ENCODE measurements at regions not wholly inside any gene's neighbourhood (a gene's known extent, or its start where the extent isn't known, plus 50 kb on each side); places are given as distances from the start of the nearest gene placed in this dataset.
A peak's percentile ranks its signal among the peaks of the same experiment; 100 is the strongest.
"Not testable (repeated sequence)": the region's sequence is repeated elsewhere in the genome, so short reads cannot be mapped to it uniquely, and the experiment has no call there.

DNA sequence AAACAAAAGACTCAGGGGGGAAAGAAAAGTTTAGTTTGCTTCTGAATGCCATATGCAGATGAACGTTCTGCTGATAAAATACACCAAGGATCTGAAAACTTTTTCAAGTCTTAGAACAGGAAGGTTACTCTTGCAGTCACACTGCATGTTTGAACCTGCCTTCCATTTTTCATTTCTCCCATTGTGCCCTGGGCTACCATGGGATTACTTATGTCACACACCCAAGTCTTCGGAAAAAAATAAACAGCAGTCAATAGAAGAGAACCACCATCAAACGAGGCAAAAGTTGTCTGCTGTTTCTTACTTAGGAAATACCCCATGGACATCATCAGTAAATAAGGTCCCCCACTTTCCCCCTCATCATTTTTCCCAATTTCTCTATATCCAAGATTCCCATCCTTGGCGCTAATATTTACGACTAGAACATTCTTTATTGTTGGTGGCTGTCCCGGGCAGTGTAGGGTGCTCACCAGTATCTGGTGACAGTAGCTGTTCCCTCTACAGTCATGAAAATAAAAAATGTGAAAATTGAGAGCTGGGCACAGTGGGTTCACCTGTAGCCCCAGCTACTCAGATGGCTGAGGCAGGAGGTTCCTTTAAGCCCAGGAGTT is 202.5 kb downstream of the BCAS1 start:
- no peak for DNase-seq (ENCODE audit: low read depth)
- no peak overlapping the region for H3K4me3 ChIP-seq (ENCODE audit: control insufficient read depth, low read depth, low read length)
- TF ChIP-seq, protein P1, sequence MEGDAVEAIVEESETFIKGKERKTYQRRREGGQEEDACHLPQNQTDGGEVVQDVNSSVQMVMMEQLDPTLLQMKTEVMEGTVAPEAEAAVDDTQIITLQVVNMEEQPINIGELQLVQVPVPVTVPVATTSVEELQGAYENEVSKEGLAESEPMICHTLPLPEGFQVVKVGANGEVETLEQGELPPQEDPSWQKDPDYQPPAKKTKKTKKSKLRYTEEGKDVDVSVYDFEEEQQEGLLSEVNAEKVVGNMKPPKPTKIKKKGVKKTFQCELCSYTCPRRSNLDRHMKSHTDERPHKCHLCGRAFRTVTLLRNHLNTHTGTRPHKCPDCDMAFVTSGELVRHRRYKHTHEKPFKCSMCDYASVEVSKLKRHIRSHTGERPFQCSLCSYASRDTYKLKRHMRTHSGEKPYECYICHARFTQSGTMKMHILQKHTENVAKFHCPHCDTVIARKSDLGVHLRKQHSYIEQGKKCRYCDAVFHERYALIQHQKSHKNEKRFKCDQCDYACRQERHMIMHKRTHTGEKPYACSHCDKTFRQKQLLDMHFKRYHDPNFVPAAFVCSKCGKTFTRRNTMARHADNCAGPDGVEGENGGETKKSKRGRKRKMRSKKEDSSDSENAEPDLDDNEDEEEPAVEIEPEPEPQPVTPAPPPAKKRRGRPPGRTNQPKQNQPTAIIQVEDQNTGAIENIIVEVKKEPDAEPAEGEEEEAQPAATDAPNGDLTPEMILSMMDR (conservative IDR thresholded peaks at IDR 0.05; ENCODE audit: control insufficient read depth, insufficient read depth, low read depth, low read length) = no peak

DNA sequence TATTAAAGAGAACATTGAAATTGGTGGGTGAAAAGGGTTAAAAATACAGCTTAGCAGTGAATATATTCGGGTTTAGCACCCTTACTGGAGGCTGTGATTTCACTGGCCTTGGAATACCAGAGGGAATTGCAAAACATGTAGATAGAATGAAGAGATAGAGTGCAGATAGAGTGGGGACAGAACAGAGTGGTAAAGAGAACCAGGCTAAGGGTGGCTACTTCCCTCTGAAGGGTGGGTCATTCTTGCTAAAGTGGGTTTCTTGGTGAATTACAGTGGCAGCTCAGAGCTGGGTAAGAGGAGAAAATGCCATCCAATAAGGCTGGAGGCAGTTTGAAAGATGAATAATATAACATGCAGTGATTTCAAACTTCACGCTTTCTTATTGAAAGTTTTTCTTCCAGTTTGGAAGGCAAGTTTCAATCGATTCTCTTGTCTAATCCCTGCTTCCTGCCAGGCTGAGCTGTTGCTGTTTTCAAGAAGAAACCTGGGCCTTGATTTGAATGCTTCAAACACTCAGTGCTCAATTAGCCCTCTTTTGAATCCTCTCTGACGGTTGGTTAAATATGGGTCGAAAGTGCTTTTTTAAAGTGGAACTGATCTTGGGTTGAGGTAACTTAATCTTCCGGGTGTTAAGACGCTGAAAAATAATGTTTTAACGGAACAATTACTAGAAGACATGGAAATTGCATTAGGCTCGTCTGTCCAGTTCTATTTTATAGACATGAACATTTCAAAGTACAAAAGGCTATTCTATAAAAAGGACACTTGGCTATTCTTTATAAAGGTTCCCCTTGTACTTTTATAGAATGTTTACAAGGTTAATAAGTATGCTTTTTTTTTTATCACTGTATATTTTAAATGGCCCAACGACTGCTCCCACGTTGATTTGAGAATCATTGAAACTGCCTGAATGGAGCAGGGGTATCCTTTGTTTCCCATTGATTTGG is 203.3 kb downstream of the BCAS1 start:
- no peak overlapping the region for H3K4me3 ChIP-seq (ENCODE audit: control insufficient read depth, low read depth, low read length)
- no peak for DNase-seq (ENCODE audit: low read depth)
- TF ChIP-seq, protein P1 (conservative IDR thresholded peaks at IDR 0.05; ENCODE audit: control insufficient read depth, insufficient read depth, low read depth, low read length) = no peak

DNA sequence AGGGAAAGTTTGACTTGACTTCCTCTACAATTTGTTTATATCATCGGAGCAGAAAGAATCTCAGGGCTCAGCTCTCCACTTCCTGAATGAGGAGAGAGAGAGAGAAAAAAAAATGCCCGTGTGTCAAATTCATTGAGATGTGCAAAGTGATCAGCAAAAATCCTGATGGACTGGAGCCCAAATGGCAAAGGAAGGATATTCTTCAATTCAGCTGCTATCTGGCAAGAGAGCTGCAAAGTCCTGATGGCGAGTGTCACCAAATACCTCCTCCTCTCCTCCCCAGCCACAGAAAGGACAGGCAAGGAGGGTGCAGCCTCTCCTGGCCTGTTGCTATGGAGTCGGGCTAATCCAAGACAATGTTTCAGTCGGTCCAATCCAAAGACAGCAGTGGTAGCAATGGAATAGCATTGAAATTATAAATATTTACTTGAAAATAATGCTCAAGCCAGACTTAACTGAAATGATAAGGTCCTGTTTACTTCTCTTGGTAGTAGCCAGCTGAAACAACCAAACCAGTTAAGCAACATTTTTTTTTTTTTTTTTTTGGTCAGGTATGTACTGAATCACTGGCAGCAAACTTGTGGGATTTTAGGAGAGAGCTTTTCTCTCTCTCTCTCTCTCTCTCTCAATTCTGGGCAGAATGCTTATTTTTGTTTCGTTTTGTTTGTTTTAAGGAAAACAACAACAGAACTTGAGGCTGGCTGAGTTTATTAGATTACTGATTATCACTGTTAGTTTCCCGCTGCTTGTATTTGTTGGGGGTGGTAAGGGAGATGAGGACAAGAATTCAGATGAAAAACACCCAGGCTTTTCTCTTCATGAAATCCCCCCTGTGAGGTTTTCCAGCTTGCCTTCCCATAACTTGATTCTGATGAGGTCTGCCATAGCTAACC is 204.2 kb downstream of the BCAS1 start:
- peak; percentile 69 for DNase-seq (ENCODE audit: low read depth)
- no peak overlapping the region for H3K4me3 ChIP-seq (ENCODE audit: control insufficient read depth, low read depth, low read length)
- TF ChIP-seq, protein P1 (conservative IDR thresholded peaks at IDR 0.05; ENCODE audit: control insufficient read depth, insufficient read depth, low read depth, low read length) = no peak

- not testable (repeated sequence) for DNase-seq (ENCODE audit: low read depth); H3K4me3 ChIP-seq (ENCODE audit: control insufficient read depth, low read depth, low read length)
Measured at GRCh38 chr20:53864765-53865683, 205.4 kb downstream of the BCAS1 start.

DNA sequence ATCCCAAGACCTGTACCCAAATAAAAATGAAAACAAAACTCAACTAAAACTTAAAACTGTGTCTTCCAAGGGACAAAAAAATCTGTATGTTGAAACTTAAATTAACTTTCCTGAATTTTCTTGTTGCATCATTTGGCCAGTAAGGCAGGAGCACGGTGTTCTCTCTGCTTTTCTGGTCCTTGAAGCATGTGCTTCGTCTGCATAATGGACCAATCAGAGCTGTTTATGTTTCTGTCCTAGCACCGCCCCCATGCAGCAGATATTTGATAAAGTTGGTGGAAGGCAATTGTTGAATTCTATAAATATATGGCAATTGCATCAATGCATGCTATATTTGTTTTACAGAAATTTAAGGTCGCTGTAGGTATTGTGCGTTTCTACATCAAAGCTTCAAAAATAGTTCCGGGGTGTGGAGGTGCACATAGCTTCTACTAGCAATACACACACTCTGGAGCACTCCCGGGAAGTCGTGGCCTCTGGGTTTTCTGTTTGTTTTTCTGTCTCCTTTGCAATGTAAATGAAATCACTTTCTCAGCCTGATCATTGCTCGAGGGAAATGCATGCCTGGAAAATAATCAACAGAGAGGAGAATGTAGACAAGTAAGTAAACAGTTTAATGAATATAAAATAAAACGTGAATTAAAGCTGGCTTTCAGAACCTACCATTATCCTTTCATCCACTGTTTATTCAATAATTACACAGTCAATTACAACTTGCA is 206.3 kb downstream of the BCAS1 start:
- not testable (repeated sequence) for DNase-seq (ENCODE audit: low read depth); H3K4me3 ChIP-seq (ENCODE audit: control insufficient read depth, low read depth, low read length)

DNA sequence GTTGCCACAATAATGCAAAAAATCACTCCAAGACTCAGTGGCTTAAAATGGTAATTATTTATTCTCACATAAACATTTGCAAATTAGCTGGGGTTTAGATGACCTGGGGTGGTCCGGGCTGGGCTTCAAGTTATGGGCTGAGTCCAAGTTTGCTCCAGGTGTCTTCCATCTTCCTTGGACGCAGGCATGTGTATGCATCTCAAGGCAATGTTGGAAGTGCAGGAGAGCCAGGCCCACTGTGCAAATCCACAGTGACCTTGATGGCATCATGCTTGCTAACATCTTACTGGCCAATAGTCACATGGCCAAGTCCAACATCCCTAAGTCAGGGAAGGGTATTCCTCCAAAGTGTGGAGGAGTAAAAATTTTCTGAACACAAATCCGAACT is 206.9 kb downstream of the BCAS1 start:
- not testable (repeated sequence) for H3K4me3 ChIP-seq (ENCODE audit: control insufficient read depth, low read depth, low read length); DNase-seq (ENCODE audit: low read depth)

DNA sequence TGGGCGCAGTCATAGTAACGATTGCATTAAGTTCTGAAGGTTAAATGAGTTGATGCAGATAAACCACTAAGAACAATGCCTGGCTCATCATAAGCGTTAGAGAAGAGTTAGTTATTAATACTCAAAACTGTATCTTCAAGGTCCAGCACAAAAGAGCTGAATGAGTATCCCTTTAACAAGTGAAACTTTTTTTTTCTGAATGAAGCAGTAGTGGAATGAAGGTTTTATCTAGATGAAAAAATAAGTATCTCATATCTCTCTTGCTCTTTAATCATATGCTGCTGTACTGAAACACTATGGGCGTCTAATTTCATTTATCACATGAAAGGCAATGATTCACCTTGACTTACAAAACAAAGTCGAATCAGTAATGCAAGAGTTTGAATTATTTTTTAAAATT is 207.4 kb downstream of the BCAS1 start:
- DNase-seq (ENCODE audit: low read depth) = not testable (repeated sequence)

GRCh38 chr20:53862490-53862889 is 207.9 kb downstream of the BCAS1 start:
- not testable (repeated sequence) for H3K4me3 ChIP-seq (ENCODE audit: control insufficient read depth, low read depth, low read length); DNase-seq (ENCODE audit: low read depth)

More for the DNA sequence above, 207.4 kb downstream of the BCAS1 start:
- not testable (repeated sequence) for H3K4me3 ChIP-seq (ENCODE audit: control insufficient read depth, low read depth, low read length)

GRCh38 chr20:53862136-53862397 is 208.3 kb downstream of the BCAS1 start:
- DNase-seq (ENCODE audit: low read depth); H3K4me3 ChIP-seq (ENCODE audit: control insufficient read depth, low read depth, low read length): not testable (repeated sequence)

Measured in fibroblast of mammary gland (primary cell).